Osteoblast (primary cell): ENCODE measurements at regions not wholly inside any gene's neighbourhood (a gene's known extent, or its start where the extent isn't known, plus 50 kb on each side); places are given as distances from the start of the nearest gene placed in this dataset.

Source experiments
- DNase-seq: peaks from one replicate; pipeline ENCODE4 v3.0.0; 2011; ENCODE audit warnings: low spot score, mixed read lengths; ENCODE audit not compliant: insufficient read length; ENCODE audit errors: missing footprints
- H2AFZ ChIP-seq: 2 replicates; pipeline ENCODE4 v1.6.0; 2011; ENCODE audit warnings: mild to moderate bottlenecking, low read length
- H3K27ac ChIP-seq: 2 replicates; pipeline ENCODE4 v1.5.1; 2011; ENCODE audit warnings: mild to moderate bottlenecking, low read depth, low read length, moderate library complexity
- H3K27me3 ChIP-seq: 2 replicates; pipeline ENCODE4 v1.6.0; 2012; ENCODE audit warnings: mild to moderate bottlenecking, control low read depth, inconsistent platforms, low read length, moderate library complexity; ENCODE audit not compliant: insufficient read depth
- H3K36me3 ChIP-seq: 2 replicates; pipeline ENCODE4 v1.5.1; 2011; ENCODE audit warnings: mild to moderate bottlenecking, low read length, control low read depth, moderate library complexity; ENCODE audit not compliant: insufficient read depth
- H3K4me1 ChIP-seq: 2 replicates; pipeline ENCODE4 v1.5.1; 2011; ENCODE audit warnings: mild to moderate bottlenecking, low read length, control low read depth, moderate library complexity; ENCODE audit not compliant: insufficient read depth
- H3K4me2 ChIP-seq: 2 replicates; pipeline ENCODE4 v1.6.0; 2011; ENCODE audit warnings: mild to moderate bottlenecking, low read length; ENCODE audit not compliant: insufficient read depth
- H3K4me3 ChIP-seq: fragments of 200-600 bp; sonication (generic); 3 replicates; pipeline ENCODE4 v1.5.1; 2012; ENCODE audit warnings: mild to moderate bottlenecking, low read length, inconsistent platforms; ENCODE audit not compliant: insufficient read depth
- H3K79me2 ChIP-seq: 2 replicates; pipeline ENCODE4 v1.6.0; 2012; ENCODE audit warnings: mild to moderate bottlenecking, low read length, control low read depth, inconsistent platforms; ENCODE audit not compliant: insufficient read depth
- H3K9me3 ChIP-seq: 2 replicates; pipeline ENCODE4 v1.5.1; 2011; ENCODE audit warnings: low read depth, low read length, control low read depth
- H4K20me1 ChIP-seq: 2 replicates; pipeline ENCODE4 v1.6.0; 2012; ENCODE audit warnings: mild to moderate bottlenecking, low read length, control low read depth; ENCODE audit not compliant: insufficient read depth
- TF ChIP-seq, protein P1 (sequence below): IDR thresholded peaks from 2 replicates; pipeline ENCODE4 v1.5.1; 2011; ENCODE audit warnings: mild to moderate bottlenecking, low read depth, low read length, moderate library complexity; ENCODE audit errors: extremely low read depth

DNA sequence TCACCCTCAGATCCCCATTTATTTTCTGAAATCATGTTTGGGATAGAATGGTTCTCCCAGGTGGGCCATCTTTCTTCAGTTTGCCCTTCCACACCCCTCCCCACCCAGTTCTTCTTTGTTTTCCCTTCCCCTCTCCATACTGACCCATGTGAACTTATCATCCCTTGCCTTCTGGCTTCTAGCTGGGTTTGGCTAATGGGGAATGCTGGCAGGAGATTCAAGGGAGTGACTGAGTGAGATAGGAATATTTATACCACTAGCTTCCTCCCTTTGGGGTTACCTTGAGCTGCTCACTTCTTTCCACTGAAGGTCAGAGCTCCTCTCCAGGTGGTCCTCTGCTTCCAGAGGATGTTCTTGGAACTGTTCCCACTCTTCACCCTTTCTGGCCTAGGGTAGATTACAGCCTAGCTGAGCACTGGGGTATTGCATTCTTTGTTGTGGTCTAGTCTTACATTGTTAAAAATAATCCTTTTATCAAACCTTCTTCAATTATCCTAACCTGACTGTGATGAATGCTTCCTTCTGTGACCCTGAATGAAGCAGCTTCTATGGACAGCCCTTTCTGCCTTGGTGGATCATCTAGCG is 88.3 kb upstream of the ATP2B1 start:
- no peaks in the 10 kb centered on the region for H3K36me3 ChIP-seq
- no peaks in the 10 kb centered on the region for H3K79me2 ChIP-seq
- no peak overlapping the region for H3K4me2 ChIP-seq
- no peaks in the 10 kb centered on the region for H3K4me1 ChIP-seq
- H3K4me3 ChIP-seq, result no peak overlapping the region
- TF ChIP-seq, protein P1, sequence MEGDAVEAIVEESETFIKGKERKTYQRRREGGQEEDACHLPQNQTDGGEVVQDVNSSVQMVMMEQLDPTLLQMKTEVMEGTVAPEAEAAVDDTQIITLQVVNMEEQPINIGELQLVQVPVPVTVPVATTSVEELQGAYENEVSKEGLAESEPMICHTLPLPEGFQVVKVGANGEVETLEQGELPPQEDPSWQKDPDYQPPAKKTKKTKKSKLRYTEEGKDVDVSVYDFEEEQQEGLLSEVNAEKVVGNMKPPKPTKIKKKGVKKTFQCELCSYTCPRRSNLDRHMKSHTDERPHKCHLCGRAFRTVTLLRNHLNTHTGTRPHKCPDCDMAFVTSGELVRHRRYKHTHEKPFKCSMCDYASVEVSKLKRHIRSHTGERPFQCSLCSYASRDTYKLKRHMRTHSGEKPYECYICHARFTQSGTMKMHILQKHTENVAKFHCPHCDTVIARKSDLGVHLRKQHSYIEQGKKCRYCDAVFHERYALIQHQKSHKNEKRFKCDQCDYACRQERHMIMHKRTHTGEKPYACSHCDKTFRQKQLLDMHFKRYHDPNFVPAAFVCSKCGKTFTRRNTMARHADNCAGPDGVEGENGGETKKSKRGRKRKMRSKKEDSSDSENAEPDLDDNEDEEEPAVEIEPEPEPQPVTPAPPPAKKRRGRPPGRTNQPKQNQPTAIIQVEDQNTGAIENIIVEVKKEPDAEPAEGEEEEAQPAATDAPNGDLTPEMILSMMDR, result no peak
- no peaks in the 10 kb centered on the region for H3K9me3 ChIP-seq
- H3K27ac ChIP-seq, result no peak overlapping the region
- no peaks in the 10 kb centered on the region for H3K27me3 ChIP-seq
- no peak overlapping the region for H2AFZ ChIP-seq
- H4K20me1 ChIP-seq, result no peaks in the 10 kb centered on the region
- DNase-seq, result no peak

DNA sequence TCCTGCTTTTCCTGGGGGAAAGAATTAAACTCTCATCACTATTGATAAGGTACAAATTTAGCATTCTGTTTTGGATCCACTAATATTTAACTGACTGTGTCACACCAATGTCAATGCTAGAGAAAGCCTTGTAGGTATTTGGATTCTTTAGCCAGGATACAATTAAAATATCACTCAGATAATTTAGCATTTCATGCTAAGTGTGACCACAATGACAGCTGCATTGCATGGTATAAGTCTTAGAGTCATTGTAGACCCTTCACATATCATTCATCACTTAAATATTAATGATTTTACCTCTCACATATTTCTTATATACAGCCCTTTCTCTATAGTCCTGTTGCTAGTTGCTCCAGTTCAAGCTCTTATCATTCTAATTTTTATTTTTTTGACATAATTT is 85.3 kb upstream of the ATP2B1 start:
- no peak overlapping the region for H3K4me3 ChIP-seq
- H3K9me3 ChIP-seq, result no peaks in the 10 kb centered on the region
- H3K27ac ChIP-seq, result no peak overlapping the region
- H3K4me2 ChIP-seq, result no peak overlapping the region
- no peaks in the 10 kb centered on the region for H4K20me1 ChIP-seq
- TF ChIP-seq, protein P1, result no peak
- no peaks in the 10 kb centered on the region for H3K27me3 ChIP-seq
- no peaks in the 10 kb centered on the region for H3K4me1 ChIP-seq
- H3K36me3 ChIP-seq, result no peaks in the 10 kb centered on the region
- DNase-seq, result no peak
- H2AFZ ChIP-seq, result no peak overlapping the region
- no peaks in the 10 kb centered on the region for H3K79me2 ChIP-seq

DNA sequence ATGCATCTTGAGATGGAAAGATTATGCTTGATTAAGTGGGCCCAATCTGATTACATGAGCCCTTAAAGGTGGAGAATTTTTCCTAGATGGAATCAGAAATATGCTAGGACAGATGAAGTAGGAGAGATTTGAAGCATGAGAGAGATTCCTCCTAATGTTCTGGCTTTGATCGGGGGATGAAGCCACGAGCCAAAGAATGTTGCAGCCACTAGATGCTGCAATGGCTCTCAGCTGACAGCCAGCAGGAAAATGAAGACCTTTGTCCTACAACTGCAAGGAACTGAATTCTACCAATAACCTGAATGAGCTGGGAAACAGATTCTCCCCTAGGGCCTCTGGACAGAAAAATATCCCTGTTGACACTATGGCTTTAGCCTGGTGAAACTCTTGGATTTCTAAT is 82.6 kb upstream of the ATP2B1 start:
- Histone ChIP-seq H3K27ac (no peak overlapping the region), H3K4me3 (no peak overlapping the region), H4K20me1 (no peaks in the 10 kb centered on the region), H3K4me2 (no peak overlapping the region), H3K79me2 (no peaks in the 10 kb centered on the region), H3K36me3 (no peaks in the 10 kb centered on the region), H3K9me3 (no peaks in the 10 kb centered on the region), H3K27me3 (no peaks in the 10 kb centered on the region), H2AFZ (no peak overlapping the region), H3K4me1 (no peaks in the 10 kb centered on the region)
- TF ChIP-seq, protein P1, result no peak
- DNase-seq, result no peak

DNA sequence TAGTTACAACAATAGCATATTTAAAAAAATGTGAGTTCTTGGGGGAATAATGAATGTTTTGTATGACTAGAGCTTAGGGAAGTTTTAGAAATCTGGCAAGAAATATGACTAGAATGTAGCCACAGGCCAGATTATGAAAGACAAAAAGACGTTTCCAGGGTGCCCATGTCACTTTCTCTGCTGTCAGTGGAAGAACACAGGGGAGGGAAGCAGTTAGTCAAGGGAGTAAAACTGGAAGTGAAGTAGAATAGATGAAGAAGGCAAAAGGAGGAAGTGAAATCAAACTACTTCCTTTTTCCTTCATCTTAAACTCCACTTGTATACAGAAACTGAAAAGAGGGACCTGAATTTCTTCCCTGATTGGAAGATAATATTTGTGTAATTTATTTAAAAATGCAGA is 81.2 kb upstream of the ATP2B1 start:
- no peaks in the 10 kb centered on the region for H3K36me3 ChIP-seq
- no peak overlapping the region for H3K27ac ChIP-seq
- H3K4me2 ChIP-seq, result no peak overlapping the region
- no peaks in the 10 kb centered on the region for H3K79me2 ChIP-seq
- H3K27me3 ChIP-seq, result no peaks in the 10 kb centered on the region
- H4K20me1 ChIP-seq, result no peaks in the 10 kb centered on the region
- H3K9me3 ChIP-seq, result no peaks in the 10 kb centered on the region
- H3K4me1 ChIP-seq, result no peaks in the 10 kb centered on the region
- DNase-seq, result no peak
- H3K4me3 ChIP-seq, result no peak overlapping the region
- peak overlapping the region; percentile 61 for H2AFZ ChIP-seq
- TF ChIP-seq, protein P1, result no peak
